K562 (cell line): ENCODE measurements at regions not wholly inside any gene's neighbourhood (a gene's known extent, or its start where the extent isn't known, plus 50 kb on each side); places are given as distances from the start of the nearest gene placed in this dataset.

ENCODE experiments used
- ATAC-seq: fragments of 200-7000 bp; cut with Tn5 transposase; 3 replicates; pipeline ENCODE4 v1.9.1; 2020; ENCODE audit warnings: moderate library complexity
- BruUV-seq: library from RNA; stranded (reverse); fragments of 400-500 nt; replicated peaks from 2 replicates; lab custom pipeline; 2021; lab: Mats Ljungman, UMichigan
- CTCF ChIA-PET: fragments of 300-600 bp; formaldehyde crosslinking; extraction: SDS; loops from one replicate; lab custom pipeline; 2021; ENCODE audit warnings: low intra/inter-chr PET ratio; lab: Yijun Ruan, JAX
- POLR2A ChIA-PET: fragments of 300-600, 350-650 bp; sonication (Branson Sonifier 250); formaldehyde crosslinking; extraction: SDS; loops from one replicate; lab custom pipeline; 2021; ENCODE audit warnings: antibody characterized with exemption, inconsistent platforms; lab: Yijun Ruan, JAX
- DNase-seq, 4 experiments: peaks; one replicate each; pipeline versions ENCODE4 v3.0.0 to v3.0.0-alpha.2; 2011 to 2018; ENCODE audit warnings: low spot score in 3 of 4, mixed read lengths in 3 of 4; ENCODE audit errors: extremely low read depth in 1 of 4
- FAIRE-seq: peaks from 2 replicates; lab custom pipeline; 2011; peaks lifted over from hg19 to GRCh38; lab: Jason Lieb, UNC
- H2AFZ ChIP-seq: 2 replicates; pipeline ENCODE4 v1.6.0; 2011; ENCODE audit warnings: low read depth, low read length, control low read depth, inconsistent platforms
- H3K27ac ChIP-seq: fragments of 200-600 bp; 3 replicates; pipeline ENCODE4 v1.8.0; 2011; ENCODE audit warnings: low read depth, mild to moderate bottlenecking, control low read depth, inconsistent platforms, low read length, moderate library complexity, mixed read lengths; ENCODE audit errors: extremely low read depth
- H3K27me3 ChIP-seq, 2 experiments: fragments of 300-600 bp in 1 of 2; 2 replicates in 1 of 2; 3 replicates in 1 of 2; pipeline versions ENCODE4 v1.6.0 to v1.8.0; 2011; ENCODE audit warnings: inconsistent platforms in 2 of 2, low read length in 2 of 2, mild to moderate bottlenecking in 1 of 2, mixed read lengths in 1 of 2, moderate library complexity in 1 of 2; ENCODE audit not compliant: control insufficient read depth in 2 of 2, insufficient read depth in 2 of 2
- H3K36me3 ChIP-seq: fragments of 300-600 bp; 3 replicates; pipeline ENCODE4 v1.8.0; 2011; ENCODE audit warnings: mild to moderate bottlenecking, low read length, inconsistent platforms; ENCODE audit not compliant: control insufficient read depth, insufficient read depth
- H3K4me1 ChIP-seq, 2 experiments: fragments of 200-600 bp in 1 of 2; replicated peaks in 1 of 2; 2 replicates in 1 of 2; 3 replicates in 1 of 2; pipeline versions ENCODE4 v1.5.1 to v1.8.0; 2011; ENCODE audit warnings: inconsistent platforms in 2 of 2, low read length in 2 of 2, mild to moderate bottlenecking in 1 of 2, mixed read lengths in 1 of 2, moderate library complexity in 1 of 2; ENCODE audit not compliant: control insufficient read depth in 2 of 2, insufficient read depth in 2 of 2
- H3K4me2 ChIP-seq: 2 replicates; pipeline ENCODE4 v1.6.1; 2011; ENCODE audit warnings: low read length, control low read depth, inconsistent platforms, mixed read lengths; ENCODE audit not compliant: insufficient read depth
- H3K4me3 ChIP-seq: fragments of 200-600 bp; sonication (generic), shearing (Covaris generic); 2 replicates; pipeline ENCODE4 v1.5.1; 2016; ENCODE audit warnings: control low read depth, inconsistent platforms
- H3K79me2 ChIP-seq: fragments of 200-600 bp; 3 replicates; pipeline ENCODE4 v1.8.0; 2011; ENCODE audit warnings: low read length, inconsistent platforms; ENCODE audit not compliant: control insufficient read depth, insufficient read depth
- H3K9ac ChIP-seq, 2 experiments: 2 replicates each; pipeline versions ENCODE4 v1.6.0 to v1.6.1; 2011; ENCODE audit warnings: low read depth in 2 of 2, low read length in 2 of 2, control low read depth in 1 of 2, inconsistent platforms in 1 of 2, mild to moderate bottlenecking in 1 of 2, mixed read lengths in 1 of 2; ENCODE audit not compliant: insufficient read depth in 1 of 2
- H3K9me1 ChIP-seq: one replicate; pipeline ENCODE4 v1.6.0; 2011; ENCODE audit warnings: inconsistent platforms, mild to moderate bottlenecking, low read length, moderate library complexity; ENCODE audit not compliant: control insufficient read depth, insufficient read depth
- H3K9me3 ChIP-seq: replicated peaks from 2 replicates; pipeline ENCODE4 v1.5.1; 2011; ENCODE audit warnings: low read depth, low read length, inconsistent platforms; ENCODE audit not compliant: control insufficient read depth, insufficient read depth
- H4K20me1 ChIP-seq: replicated peaks from 2 replicates; pipeline ENCODE4 v1.6.1; 2011; ENCODE audit warnings: low read length, inconsistent platforms, mixed read lengths; ENCODE audit not compliant: control insufficient read depth, insufficient read depth
- FOXA3 ChIP-seq, 2 experiments: fragments of 450-650 bp in 1 of 2; sonication (generic) in 1 of 2; formaldehyde crosslinking; IDR thresholded peaks in 1 of 2; conservative IDR thresholded peaks in 1 of 2; 2 replicates each; pipeline versions ENCODE4 v1.4.0 to v1.8.0; 2020 to 2022; ENCODE audit warnings: mild to moderate bottlenecking in 2 of 2, missing genetic modification reagents in 1 of 2
- HOMEZ ChIP-seq: fragments of 250-450 bp; sonication (Bioruptor Pico); IDR thresholded peaks from 2 replicates; pipeline ENCODE4 v1.4.0; 2020; ENCODE audit warnings: mild to moderate bottlenecking, moderate library complexity
- NFE2 ChIP-seq: IDR thresholded peaks from 2 replicates; pipeline ENCODE4 v1.6.1; 2014; ENCODE audit warnings: antibody characterized with exemption, low read depth
- WGBS: fragments of 100-300 bp; shearing (Covaris generic); methylation state at CpG from one replicate; pipeline ENCODE4 v1.1.6; 2016; ENCODE audit warnings: low coverage, mixed read lengths; ENCODE audit not compliant: insufficient coverage; ENCODE audit errors: missing lambda C conversion rate; 5-methylcytosine and 5-hydroxymethylcytosine counted together
- in situ Hi-C: fragments of 300-500 bp; cut with MboI; formaldehyde crosslinking; loops from 4 replicates; pipeline ENCODE4 v1.15.0; 2018; ENCODE audit warnings: inconsistent platforms, mixed read lengths
- intact Hi-C: fragments of 100-400 bp; cut with micrococcal nuclease; formaldehyde crosslinking; loops from 2 replicates; pipeline ENCODE4 v1.14.2; 2022
- TF ChIP-seq, protein P1 (sequence below): fragments of 250-450 bp; sonication (Bioruptor Pico); IDR thresholded peaks from 2 replicates; pipeline ENCODE4 v1.5.0; 2022; ENCODE audit warnings: mild to moderate bottlenecking
- TF ChIP-seq, protein P2 (sequence below), 2 experiments: IDR thresholded peaks in 1 of 2; conservative IDR thresholded peaks in 1 of 2; 2 replicates each; pipeline ENCODE4 v1.6.1; 2016; ENCODE audit warnings: low read depth in 2 of 2, mild to moderate bottlenecking in 1 of 2, missing compliant biosample characterization in 1 of 2, missing genetic modification characterization in 1 of 2, moderate library complexity in 1 of 2
- TF ChIP-seq, protein P3 (sequence below): fragments of 250-450 bp; sonication (Bioruptor Pico); IDR thresholded peaks from 2 replicates; pipeline ENCODE4 v1.4.0; 2020; ENCODE audit warnings: mild to moderate bottlenecking, moderate library complexity

- no TSS peak for BruUV-seq
Measured at GRCh38 chr3:194739498-194740284, 54.0 kb downstream of the FAM43A start.

More at GRCh38 chr3:194739498-194740284, 54.0 kb downstream of the FAM43A start:
- intact Hi-C loops (no loop called here), in situ Hi-C loops (no loop called here)
- no peaks in the 10 kb centered on the region for H3K4me1 ChIP-seq
- H3K4me3 ChIP-seq, result no peak overlapping the region
- H4K20me1 ChIP-seq, result 0 out of 2 replicates have a peak, but pooled peaks cover 3% of the 10 kb centered on the region
- ChIA-PET POLR2A (no interaction called here), CTCF (no interaction called here)
- H3K9me1 ChIP-seq, result no peaks in the 10 kb centered on the region
- no peaks in the 10 kb centered on the region for H3K79me2 ChIP-seq
- FAIRE-seq (no peak), DNase-seq (no peak), ATAC-seq (no peak)
- H3K36me3 ChIP-seq, result no peaks in the 10 kb centered on the region
- TF ChIP-seq FOXA3 (CRISPR knock-in tag; conservative IDR thresholded peaks at IDR 0.05 in 1 of 2, IDR thresholded peaks at IDR 0.05 in 1 of 2), result no peak
- TF ChIP-seq, protein P1, sequence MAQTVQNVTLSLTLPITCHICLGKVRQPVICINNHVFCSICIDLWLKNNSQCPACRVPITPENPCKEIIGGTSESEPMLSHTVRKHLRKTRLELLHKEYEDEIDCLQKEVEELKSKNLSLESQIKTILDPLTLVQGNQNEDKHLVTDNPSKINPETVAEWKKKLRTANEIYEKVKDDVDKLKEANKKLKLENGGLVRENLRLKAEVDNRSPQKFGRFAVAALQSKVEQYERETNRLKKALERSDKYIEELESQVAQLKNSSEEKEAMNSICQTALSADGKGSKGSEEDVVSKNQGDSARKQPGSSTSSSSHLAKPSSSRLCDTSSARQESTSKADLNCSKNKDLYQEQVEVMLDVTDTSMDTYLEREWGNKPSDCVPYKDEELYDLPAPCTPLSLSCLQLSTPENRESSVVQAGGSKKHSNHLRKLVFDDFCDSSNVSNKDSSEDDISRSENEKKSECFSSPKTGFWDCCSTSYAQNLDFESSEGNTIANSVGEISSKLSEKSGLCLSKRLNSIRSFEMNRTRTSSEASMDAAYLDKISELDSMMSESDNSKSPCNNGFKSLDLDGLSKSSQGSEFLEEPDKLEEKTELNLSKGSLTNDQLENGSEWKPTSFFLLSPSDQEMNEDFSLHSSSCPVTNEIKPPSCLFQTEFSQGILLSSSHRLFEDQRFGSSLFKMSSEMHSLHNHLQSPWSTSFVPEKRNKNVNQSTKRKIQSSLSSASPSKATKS, result no peak
- TF ChIP-seq, protein P2, sequence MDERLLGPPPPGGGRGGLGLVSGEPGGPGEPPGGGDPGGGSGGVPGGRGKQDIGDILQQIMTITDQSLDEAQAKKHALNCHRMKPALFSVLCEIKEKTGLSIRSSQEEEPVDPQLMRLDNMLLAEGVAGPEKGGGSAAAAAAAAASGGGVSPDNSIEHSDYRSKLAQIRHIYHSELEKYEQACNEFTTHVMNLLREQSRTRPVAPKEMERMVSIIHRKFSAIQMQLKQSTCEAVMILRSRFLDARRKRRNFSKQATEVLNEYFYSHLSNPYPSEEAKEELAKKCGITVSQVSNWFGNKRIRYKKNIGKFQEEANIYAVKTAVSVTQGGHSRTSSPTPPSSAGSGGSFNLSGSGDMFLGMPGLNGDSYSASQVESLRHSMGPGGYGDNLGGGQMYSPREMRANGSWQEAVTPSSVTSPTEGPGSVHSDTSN (CRISPR knock-in tag; IDR thresholded peaks at IDR 0.05; ENCODE audit: low read depth), result no peak
- TF ChIP-seq, protein P2 (tag; conservative IDR thresholded peaks at IDR 0.05; ENCODE audit: low read depth), result no peak
- TF ChIP-seq, protein P3, sequence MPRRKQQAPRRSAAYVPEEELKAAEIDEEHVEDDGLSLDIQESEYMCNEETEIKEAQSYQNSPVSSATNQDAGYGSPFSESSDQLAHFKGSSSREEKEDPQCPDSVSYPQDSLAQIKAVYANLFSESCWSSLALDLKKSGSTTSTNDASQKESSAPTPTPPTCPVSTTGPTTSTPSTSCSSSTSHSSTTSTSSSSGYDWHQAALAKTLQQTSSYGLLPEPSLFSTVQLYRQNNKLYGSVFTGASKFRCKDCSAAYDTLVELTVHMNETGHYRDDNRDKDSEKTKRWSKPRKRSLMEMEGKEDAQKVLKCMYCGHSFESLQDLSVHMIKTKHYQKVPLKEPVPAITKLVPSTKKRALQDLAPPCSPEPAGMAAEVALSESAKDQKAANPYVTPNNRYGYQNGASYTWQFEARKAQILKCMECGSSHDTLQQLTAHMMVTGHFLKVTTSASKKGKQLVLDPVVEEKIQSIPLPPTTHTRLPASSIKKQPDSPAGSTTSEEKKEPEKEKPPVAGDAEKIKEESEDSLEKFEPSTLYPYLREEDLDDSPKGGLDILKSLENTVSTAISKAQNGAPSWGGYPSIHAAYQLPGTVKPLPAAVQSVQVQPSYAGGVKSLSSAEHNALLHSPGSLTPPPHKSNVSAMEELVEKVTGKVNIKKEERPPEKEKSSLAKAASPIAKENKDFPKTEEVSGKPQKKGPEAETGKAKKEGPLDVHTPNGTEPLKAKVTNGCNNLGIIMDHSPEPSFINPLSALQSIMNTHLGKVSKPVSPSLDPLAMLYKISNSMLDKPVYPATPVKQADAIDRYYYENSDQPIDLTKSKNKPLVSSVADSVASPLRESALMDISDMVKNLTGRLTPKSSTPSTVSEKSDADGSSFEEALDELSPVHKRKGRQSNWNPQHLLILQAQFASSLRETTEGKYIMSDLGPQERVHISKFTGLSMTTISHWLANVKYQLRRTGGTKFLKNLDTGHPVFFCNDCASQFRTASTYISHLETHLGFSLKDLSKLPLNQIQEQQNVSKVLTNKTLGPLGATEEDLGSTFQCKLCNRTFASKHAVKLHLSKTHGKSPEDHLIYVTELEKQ (CRISPR knock-in tag), result no peak
- no peak for TF ChIP-seq HOMEZ (CRISPR knock-in tag)
- no peak for TF ChIP-seq NFE2
- H3K27ac ChIP-seq, result no peak overlapping the region
- H3K9ac ChIP-seq, result no peak overlapping the region
- H2AFZ ChIP-seq, result no peak overlapping the region
- no peak overlapping the region for H3K4me2 ChIP-seq
- 0% methylated on average over 10 of the region's 11 CpGs for WGBS
- H3K27me3 ChIP-seq, result peaks cover 10 to 53% of the 10 kb centered on the region in 2 experiments; a peak in 4 of 5 replicates
- H3K9me3 ChIP-seq, result no peaks in the 10 kb centered on the region
